SK-N-SH treated with all-trans-retinoic acid at 6 μM for 48 hours (cell line): ENCODE measurements at regions not wholly inside any gene's neighbourhood (a gene's known extent, or its start where the extent isn't known, plus 50 kb on each side); places are given as distances from the start of the nearest gene placed in this dataset.

Experiments
- ATAC-seq: fragments of 200-7000 bp; cut with Tn5 transposase; 3 replicates; pipeline ENCODE4 v1.9.1; 2020; ENCODE audit warnings: mild to moderate bottlenecking, moderate library complexity
- ARNTL ChIP-seq: fragments of 450-650 bp; formaldehyde crosslinking; IDR thresholded peaks from 2 replicates; pipeline ENCODE4 v1.5.0; 2020; ENCODE audit warnings: low read depth, mild to moderate bottlenecking, moderate library complexity, borderline replicate concordance
- CSRNP3 ChIP-seq: fragments of 250-450 bp; sonication (Bioruptor Pico); IDR thresholded peaks from 2 replicates; pipeline ENCODE4 v1.5.1; 2021; ENCODE audit warnings: mild to moderate bottlenecking, moderate library complexity
- ESRRG ChIP-seq: fragments of 250-450 bp; sonication (Bioruptor Pico); IDR thresholded peaks from 2 replicates; pipeline ENCODE4 v1.6.1; 2021; ENCODE audit warnings: mild to moderate bottlenecking
- GLIS3 ChIP-seq: fragments of 250-450 bp; sonication (Bioruptor Pico); IDR thresholded peaks from 2 replicates; pipeline ENCODE4 v1.5.0; 2020; ENCODE audit warnings: mild to moderate bottlenecking, moderate library complexity
- ISL1 ChIP-seq: fragments of 250-450 bp; sonication (Bioruptor Pico); IDR thresholded peaks from 2 replicates; pipeline ENCODE4 v2.1.2; 2022; ENCODE audit warnings: mild to moderate bottlenecking, moderate library complexity
- POU6F1 ChIP-seq: fragments of 250-450 bp; sonication (Bioruptor Pico); IDR thresholded peaks from 2 replicates; pipeline ENCODE4 v1.8.0; 2021; ENCODE audit warnings: low read depth, mild to moderate bottlenecking, moderate library complexity, borderline replicate concordance
- PPARA ChIP-seq: fragments of 250-450 bp; sonication (Bioruptor Pico); IDR thresholded peaks from 2 replicates; pipeline ENCODE4 v1.5.0; 2020; ENCODE audit warnings: mild to moderate bottlenecking, borderline replicate concordance
- SNAI2 ChIP-seq: fragments of 250-450 bp; sonication (Bioruptor Pico); IDR thresholded peaks from 2 replicates; pipeline ENCODE4 v1.5.0; 2020; ENCODE audit warnings: mild to moderate bottlenecking, moderate library complexity
- TCF4 ChIP-seq: fragments of 250-450 bp; sonication (Bioruptor Pico); IDR thresholded peaks from 2 replicates; pipeline ENCODE4 v1.8.0; 2021; ENCODE audit warnings: mild to moderate bottlenecking, moderate library complexity, borderline replicate concordance
- TOX ChIP-seq: fragments of 250-450 bp; sonication (Bioruptor Pico); IDR thresholded peaks from 2 replicates; pipeline ENCODE4 v1.8.0; 2021; ENCODE audit warnings: mild to moderate bottlenecking, moderate library complexity, borderline replicate concordance
- ZC3H10 ChIP-seq: fragments of 250-450 bp; sonication (Bioruptor Pico); IDR thresholded peaks from 2 replicates; pipeline ENCODE4 v1.5.1; 2021; ENCODE audit warnings: mild to moderate bottlenecking, moderate library complexity
- ZFP3 ChIP-seq: fragments of 250-450 bp; sonication (Bioruptor Pico); IDR thresholded peaks from 2 replicates; pipeline ENCODE4 v1.5.0; 2020; ENCODE audit warnings: mild to moderate bottlenecking, moderate library complexity
- ZFP30 ChIP-seq: fragments of 450-650 bp; formaldehyde crosslinking; IDR thresholded peaks from 2 replicates; pipeline ENCODE4 v1.5.0; 2022; ENCODE audit warnings: mild to moderate bottlenecking, moderate library complexity
- ZNF70 ChIP-seq: fragments of 450-650 bp; formaldehyde crosslinking; IDR thresholded peaks from 2 replicates; pipeline ENCODE4 v1.5.0; 2020; ENCODE audit warnings: mild to moderate bottlenecking, moderate library complexity
- ZNF8 ChIP-seq: fragments of 450-650 bp; formaldehyde crosslinking; IDR thresholded peaks from 2 replicates; pipeline ENCODE4 v1.5.0; 2020; ENCODE audit warnings: mild to moderate bottlenecking, moderate library complexity
- TF ChIP-seq, protein P1 (sequence below): fragments of 250-450 bp; sonication (Bioruptor Pico); IDR thresholded peaks from 2 replicates; pipeline ENCODE4 v1.8.0; 2020; ENCODE audit warnings: mild to moderate bottlenecking, moderate library complexity, borderline replicate concordance
- TF ChIP-seq, protein P2 (sequence below): fragments of 250-450 bp; sonication (Bioruptor Pico); IDR thresholded peaks from 2 replicates; pipeline ENCODE4 v1.5.1; 2020; ENCODE audit warnings: low read depth, mild to moderate bottlenecking, moderate library complexity
- TF ChIP-seq, protein P3 (sequence below): fragments of 250-450 bp; sonication (Bioruptor Pico); IDR thresholded peaks from 2 replicates; pipeline ENCODE4 v1.5.0; 2020; ENCODE audit warnings: mild to moderate bottlenecking, moderate library complexity

DNA sequence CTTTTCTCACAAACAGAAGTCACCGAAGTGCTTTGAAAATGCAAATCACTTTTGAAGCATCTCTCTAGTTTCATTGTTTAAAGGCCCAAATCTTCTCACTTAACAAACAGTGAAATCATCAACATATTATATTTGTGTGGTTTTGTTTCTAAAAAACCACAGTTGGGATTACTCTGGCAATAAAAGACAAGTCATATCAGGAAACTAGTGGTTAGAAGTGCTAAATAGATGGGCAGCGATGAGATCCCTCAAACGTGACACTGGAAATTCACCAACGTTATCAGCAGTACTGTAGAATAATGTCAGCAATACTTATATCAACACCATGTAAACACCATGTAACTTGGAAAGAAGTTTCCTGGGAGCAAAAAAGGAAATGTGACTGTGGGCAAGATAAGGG lies 893.5 kb downstream of the SUCLG1 start (continued):
- TF ChIP-seq TCF4 (CRISPR knock-in tag) (no peak), GLIS3 (no peak), ARNTL (no peak)

GRCh38 chr2:83565181-83565580 lies 893.9 kb downstream of the SUCLG1 start:
- no peak for ATAC-seq
- TF ChIP-seq TOX (CRISPR knock-in tag) = no peak
- no peak for TF ChIP-seq SNAI2 (CRISPR knock-in tag)
- TF ChIP-seq TCF4 (CRISPR knock-in tag) = no peak
- TF ChIP-seq, protein P1, sequence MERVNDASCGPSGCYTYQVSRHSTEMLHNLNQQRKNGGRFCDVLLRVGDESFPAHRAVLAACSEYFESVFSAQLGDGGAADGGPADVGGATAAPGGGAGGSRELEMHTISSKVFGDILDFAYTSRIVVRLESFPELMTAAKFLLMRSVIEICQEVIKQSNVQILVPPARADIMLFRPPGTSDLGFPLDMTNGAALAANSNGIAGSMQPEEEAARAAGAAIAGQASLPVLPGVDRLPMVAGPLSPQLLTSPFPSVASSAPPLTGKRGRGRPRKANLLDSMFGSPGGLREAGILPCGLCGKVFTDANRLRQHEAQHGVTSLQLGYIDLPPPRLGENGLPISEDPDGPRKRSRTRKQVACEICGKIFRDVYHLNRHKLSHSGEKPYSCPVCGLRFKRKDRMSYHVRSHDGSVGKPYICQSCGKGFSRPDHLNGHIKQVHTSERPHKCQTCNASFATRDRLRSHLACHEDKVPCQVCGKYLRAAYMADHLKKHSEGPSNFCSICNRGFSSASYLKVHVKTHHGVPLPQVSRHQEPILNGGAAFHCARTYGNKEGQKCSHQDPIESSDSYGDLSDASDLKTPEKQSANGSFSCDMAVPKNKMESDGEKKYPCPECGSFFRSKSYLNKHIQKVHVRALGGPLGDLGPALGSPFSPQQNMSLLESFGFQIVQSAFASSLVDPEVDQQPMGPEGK (CRISPR knock-in tag) = no peak
- no peak for TF ChIP-seq ZNF8 (CRISPR knock-in tag)
- TF ChIP-seq GLIS3 = no peak
- TF ChIP-seq, protein P2, sequence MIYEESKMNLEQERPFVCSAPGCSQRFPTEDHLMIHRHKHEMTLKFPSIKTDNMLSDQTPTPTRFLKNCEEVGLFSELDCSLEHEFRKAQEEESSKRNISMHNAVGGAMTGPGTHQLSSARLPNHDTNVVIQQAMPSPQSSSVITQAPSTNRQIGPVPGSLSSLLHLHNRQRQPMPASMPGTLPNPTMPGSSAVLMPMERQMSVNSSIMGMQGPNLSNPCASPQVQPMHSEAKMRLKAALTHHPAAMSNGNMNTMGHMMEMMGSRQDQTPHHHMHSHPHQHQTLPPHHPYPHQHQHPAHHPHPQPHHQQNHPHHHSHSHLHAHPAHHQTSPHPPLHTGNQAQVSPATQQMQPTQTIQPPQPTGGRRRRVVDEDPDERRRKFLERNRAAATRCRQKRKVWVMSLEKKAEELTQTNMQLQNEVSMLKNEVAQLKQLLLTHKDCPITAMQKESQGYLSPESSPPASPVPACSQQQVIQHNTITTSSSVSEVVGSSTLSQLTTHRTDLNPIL (CRISPR knock-in tag) = no peak
- TF ChIP-seq ZFP30 (CRISPR knock-in tag) = no peak
- TF ChIP-seq ZNF70 (CRISPR knock-in tag) = no peak
- TF ChIP-seq CSRNP3 (CRISPR knock-in tag) = no peak
- TF ChIP-seq, protein P3, sequence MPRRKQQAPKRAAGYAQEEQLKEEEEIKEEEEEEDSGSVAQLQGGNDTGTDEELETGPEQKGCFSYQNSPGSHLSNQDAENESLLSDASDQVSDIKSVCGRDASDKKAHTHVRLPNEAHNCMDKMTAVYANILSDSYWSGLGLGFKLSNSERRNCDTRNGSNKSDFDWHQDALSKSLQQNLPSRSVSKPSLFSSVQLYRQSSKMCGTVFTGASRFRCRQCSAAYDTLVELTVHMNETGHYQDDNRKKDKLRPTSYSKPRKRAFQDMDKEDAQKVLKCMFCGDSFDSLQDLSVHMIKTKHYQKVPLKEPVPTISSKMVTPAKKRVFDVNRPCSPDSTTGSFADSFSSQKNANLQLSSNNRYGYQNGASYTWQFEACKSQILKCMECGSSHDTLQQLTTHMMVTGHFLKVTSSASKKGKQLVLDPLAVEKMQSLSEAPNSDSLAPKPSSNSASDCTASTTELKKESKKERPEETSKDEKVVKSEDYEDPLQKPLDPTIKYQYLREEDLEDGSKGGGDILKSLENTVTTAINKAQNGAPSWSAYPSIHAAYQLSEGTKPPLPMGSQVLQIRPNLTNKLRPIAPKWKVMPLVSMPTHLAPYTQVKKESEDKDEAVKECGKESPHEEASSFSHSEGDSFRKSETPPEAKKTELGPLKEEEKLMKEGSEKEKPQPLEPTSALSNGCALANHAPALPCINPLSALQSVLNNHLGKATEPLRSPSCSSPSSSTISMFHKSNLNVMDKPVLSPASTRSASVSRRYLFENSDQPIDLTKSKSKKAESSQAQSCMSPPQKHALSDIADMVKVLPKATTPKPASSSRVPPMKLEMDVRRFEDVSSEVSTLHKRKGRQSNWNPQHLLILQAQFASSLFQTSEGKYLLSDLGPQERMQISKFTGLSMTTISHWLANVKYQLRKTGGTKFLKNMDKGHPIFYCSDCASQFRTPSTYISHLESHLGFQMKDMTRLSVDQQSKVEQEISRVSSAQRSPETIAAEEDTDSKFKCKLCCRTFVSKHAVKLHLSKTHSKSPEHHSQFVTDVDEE (CRISPR knock-in tag) = no peak
- no peak for TF ChIP-seq ISL1 (CRISPR knock-in tag)
- no peak for TF ChIP-seq POU6F1
- TF ChIP-seq PPARA (CRISPR knock-in tag) = no peak
- TF ChIP-seq ZC3H10 = no peak

DNA sequence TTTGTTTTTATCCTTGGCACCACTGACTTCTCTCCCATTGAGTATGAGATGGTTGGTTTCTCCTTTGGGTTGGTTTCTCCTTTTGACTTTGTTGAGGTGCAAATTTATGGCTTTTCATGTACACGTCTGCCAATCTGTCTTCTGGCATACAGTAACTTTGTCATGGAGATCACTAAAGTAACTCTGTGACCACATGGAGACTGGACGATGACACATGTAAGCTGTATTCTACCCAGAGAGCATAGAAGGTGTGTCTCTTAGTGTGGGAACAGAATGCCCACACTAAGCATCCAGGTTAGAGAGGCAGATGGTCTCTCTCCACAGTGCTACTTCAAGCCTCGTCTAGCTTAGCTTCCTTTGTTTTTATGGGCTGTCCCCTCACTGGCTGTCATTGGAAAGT lies 897.5 kb downstream of the SUCLG1 start:
- ATAC-seq = no peak
- no peak for TF ChIP-seq CSRNP3 (CRISPR knock-in tag)

DNA sequence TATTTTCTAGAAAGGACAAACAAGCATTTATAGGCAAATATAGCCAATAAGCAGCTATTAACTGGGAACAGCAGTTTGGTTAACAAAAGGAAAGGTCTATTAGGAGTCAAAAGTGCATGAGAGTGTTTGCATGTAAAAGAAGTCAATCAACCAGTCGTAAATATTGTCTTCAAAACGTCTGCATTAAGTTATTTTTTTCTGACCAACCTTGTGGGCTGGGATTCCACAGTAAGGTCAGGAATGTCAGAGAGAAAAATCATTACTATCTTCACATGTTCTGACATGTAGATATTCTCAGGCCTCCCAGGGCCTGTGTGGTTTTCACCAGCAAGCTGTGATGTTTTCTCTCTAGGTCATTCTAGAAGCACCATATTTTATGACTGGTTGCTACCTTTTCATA lies 922.5 kb downstream of the SUCLG1 start:
- TF ChIP-seq POU6F1 (no peak), ZFP3 (CRISPR knock-in tag) (no peak), ARNTL (no peak), ZC3H10 (no peak), TOX (CRISPR knock-in tag) (no peak), ESRRG (CRISPR knock-in tag) (no peak), ZNF70 (CRISPR knock-in tag) (no peak)
- TF ChIP-seq, protein P2 (CRISPR knock-in tag) = no peak
- TF ChIP-seq, protein P3 (CRISPR knock-in tag) = no peak
- TF ChIP-seq, all 23 proteins: peak for 0
- no peak for ATAC-seq
